Esophagus muscularis mucosa (tissue), 4 donors: ENCODE measurements at regions not wholly inside any gene's neighbourhood (a gene's known extent, or its start where the extent isn't known, plus 50 kb on each side); places are given as distances from the start of the nearest gene placed in this dataset.

Experiments used
- DNase-seq: peaks from one replicate; pipeline ENCODE4 v3.0.0-alpha.2; 2017; ENCODE audit errors: extremely low spot score
- H3K27ac ChIP-seq, 4 donors: fragments of 200-600 bp; sonication (generic); replicated peaks in 1 of 4; 1 replicate in 3 of 4; 2 replicates in 1 of 4; pipeline ENCODE4 v1.5.1; 2016 to 2019; ENCODE audit warnings: mild to moderate bottlenecking in 1 of 4
- H3K27me3 ChIP-seq, 4 donors: fragments of 200-600 bp; sonication (generic); one replicate each; pipeline versions ENCODE4 v1.5.1 to v1.6.0; 2016 to 2019
- H3K36me3 ChIP-seq, 4 donors: fragments of 200-600 bp; sonication (generic); one replicate each; pipeline ENCODE4 v1.5.1; 2016 to 2019
- H3K4me1 ChIP-seq, 4 donors: fragments of 200-600 bp; sonication (generic); one replicate each; pipeline ENCODE4 v1.5.1; 2016 to 2019
- H3K4me3 ChIP-seq, 4 donors: fragments of 200-600 bp; sonication (generic); 1 replicate in 2 of 4; 2 replicates in 2 of 4; pipeline ENCODE4 v1.5.1; 2016 to 2019; ENCODE audit warnings: mild to moderate bottlenecking in 4 of 4, moderate library complexity in 1 of 4
- H3K9me3 ChIP-seq, 4 donors: fragments of 200-600 bp; sonication (generic); 1 replicate in 3 of 4; 2 replicates in 1 of 4; pipeline ENCODE4 v1.5.1; 2016 to 2019
- POLR2A ChIP-seq: fragments of 450-650 bp; IDR thresholded peaks from one replicate; pipeline ENCODE4 v1.6.1; 2017; ENCODE audit warnings: antibody characterized with exemption, moderate library complexity, mild to moderate bottlenecking, low read depth
- POLR2AphosphoS5 ChIP-seq, 2 donors: sonication (generic); formaldehyde crosslinking; IDR thresholded peaks; one replicate each; pipeline ENCODE4 v1.6.1; 2017; ENCODE audit warnings: antibody characterized with exemption in 2 of 2
- WGBS: methylation state at CpG from one replicate; pipeline ENCODE4 v1.1.5; 2018; 5-methylcytosine and 5-hydroxymethylcytosine counted together
- intact Hi-C: fragments of 100-400 bp; cut with DNase I; formaldehyde crosslinking; loops from one replicate; pipeline ENCODE4 v1.15.1; 2023

DNA sequence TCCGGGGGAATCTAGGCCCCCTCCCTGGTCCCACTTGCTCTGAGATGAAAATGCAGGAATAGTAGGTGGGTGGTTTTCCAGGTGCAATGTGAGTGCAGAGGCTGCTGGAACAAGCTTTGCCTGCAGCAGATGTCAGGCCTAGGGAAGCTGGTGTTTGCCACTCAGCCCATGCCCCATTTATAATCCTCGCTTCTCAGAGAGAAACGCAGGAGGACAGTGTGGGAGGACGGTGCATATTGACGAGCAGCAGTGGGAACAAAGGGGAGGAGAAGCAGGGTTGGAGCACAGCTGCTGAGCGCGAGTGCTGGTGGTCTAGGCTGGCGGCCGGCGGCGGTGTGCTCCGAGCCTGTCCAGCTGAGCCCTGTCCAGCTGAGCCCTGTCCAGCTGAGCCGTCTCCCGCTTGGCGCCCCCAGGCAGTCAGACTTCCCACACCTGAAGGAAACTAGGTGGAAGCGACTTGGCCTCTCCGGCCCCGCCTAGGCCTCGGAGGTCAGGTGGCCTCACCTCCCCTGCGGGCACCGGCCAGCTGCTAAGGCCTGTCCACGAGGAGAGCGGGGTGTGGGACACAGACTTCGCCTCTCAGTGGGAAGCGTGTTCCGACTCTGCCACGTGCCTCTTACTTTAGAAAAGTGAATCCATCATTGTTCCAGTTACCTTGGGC is 49.7 kb upstream of the FRMD1 start:
- no peaks in the 10 kb centered on the region for H3K9me3 ChIP-seq
- H3K4me1 ChIP-seq = peaks cover 5 to 19% (median 14%) of the 10 kb centered on the region in 4 donors
- DNase-seq = peak; percentile 66
- WGBS = 94% methylated on average over 26 of the region's 27 CpGs
- no peaks in the 10 kb centered on the region for H3K36me3 ChIP-seq
- H3K27me3 ChIP-seq = no peaks in the 10 kb centered on the region
- H3K4me3 ChIP-seq = no peak overlapping the region
- intact Hi-C loops = no loop called here
- TF ChIP-seq POLR2A (no peak), POLR2AphosphoS5 (IDR thresholded peaks at IDR 0.05) (no peak)
- no peak overlapping the region for H3K27ac ChIP-seq
